ENCODE measurements at regions not wholly inside any gene's neighbourhood (a gene's known extent, or its start where the extent isn't known, plus 50 kb on each side); places are given as distances from the start of the nearest gene placed in this dataset.
"Not testable (repeated sequence)": the region's sequence is repeated elsewhere in the genome, so short reads cannot be mapped to it uniquely, and the experiment has no call there.

- Histone ChIP-seq H3K27ac (no peak overlapping the region), H3K9me3 (no peaks in the 10 kb centered on the region), H3K4me3 (no peak overlapping the region), H3K4me1 (peaks cover 0 to 13% (median 0%) of the 10 kb centered on the region in 3 donors), H3K27me3 (no peaks in the 10 kb centered on the region), H3K36me3 (no peaks in the 10 kb centered on the region)
- no peak for ATAC-seq
- WGBS, 2 donors (ENCODE audit: low coverage in 1 of 2), result 62 to 73% methylated on average over 4 to 7 of the region's 8 CpGs
- TF ChIP-seq EP300 (IDR thresholded peaks at IDR 0.05) (no peak), CTCF (IDR thresholded peaks at IDR 0.05) (no peak), POLR2A (IDR thresholded peaks at IDR 0.05) (no peak), POLR2AphosphoS5 (IDR thresholded peaks at IDR 0.05) (no peak)
These were observed 54.7 kb upstream of the LANCL2 start for GRCh38 chr7:55310287-55311025.

- WGBS, 2 donors (ENCODE audit: low coverage in 1 of 2), result no CpG with 5 or more reads among the region's 27 CpGs
- not testable (repeated sequence) for H3K9me3 ChIP-seq, H3K36me3 ChIP-seq, H3K4me3 ChIP-seq, H3K4me1 ChIP-seq, H3K27me3 ChIP-seq, ATAC-seq, H3K27ac ChIP-seq
These were observed 53.2 kb upstream of the LANCL2 start for GRCh38 chr7:55311892-55312291.

GRCh38 chr7:55313671-55314070 is 51.5 kb upstream of the LANCL2 start:
- not testable (repeated sequence) for H3K4me1 ChIP-seq, H3K27ac ChIP-seq

GRCh38 chr7:55314967-55315366 is 50.2 kb upstream of the LANCL2 start:
- Histone ChIP-seq H3K36me3 (no peaks in the 10 kb centered on the region), H3K9me3 (no peaks in the 10 kb centered on the region), H3K27me3 (no peaks in the 10 kb centered on the region), H3K27ac (no peak overlapping the region), H3K4me3 (no peak overlapping the region), H3K4me1 (no peaks in the 10 kb centered on the region)
- TF ChIP-seq POLR2A (IDR thresholded peaks at IDR 0.05), result no peak
- TF ChIP-seq POLR2AphosphoS5 (IDR thresholded peaks at IDR 0.05), result no peak
- TF ChIP-seq CTCF (IDR thresholded peaks at IDR 0.05), result no peak
- no peak for TF ChIP-seq EP300 (IDR thresholded peaks at IDR 0.05)
- 90% methylated on average over 2 of the region's 8 CpGs; no CpG with 5 or more reads in 1 of the 2 donors for WGBS, 2 donors (ENCODE audit: low coverage in 1 of 2)
- no peak for ATAC-seq

More at GRCh38 chr7:55313671-55314070, 51.5 kb upstream of the LANCL2 start:
- 67 to 93% methylated on average over 2 to 5 of the region's 5 CpGs for WGBS, 2 donors (ENCODE audit: low coverage in 1 of 2)
- not testable (repeated sequence) for ATAC-seq, H3K4me3 ChIP-seq, H3K27me3 ChIP-seq, H3K9me3 ChIP-seq, H3K36me3 ChIP-seq

Measured in gastroesophageal sphincter (tissue), 4 donors.